ENCODE measurements at regions not wholly inside any gene's neighbourhood (a gene's known extent, or its start where the extent isn't known, plus 50 kb on each side); places are given as distances from the start of the nearest gene placed in this dataset.

DNA sequence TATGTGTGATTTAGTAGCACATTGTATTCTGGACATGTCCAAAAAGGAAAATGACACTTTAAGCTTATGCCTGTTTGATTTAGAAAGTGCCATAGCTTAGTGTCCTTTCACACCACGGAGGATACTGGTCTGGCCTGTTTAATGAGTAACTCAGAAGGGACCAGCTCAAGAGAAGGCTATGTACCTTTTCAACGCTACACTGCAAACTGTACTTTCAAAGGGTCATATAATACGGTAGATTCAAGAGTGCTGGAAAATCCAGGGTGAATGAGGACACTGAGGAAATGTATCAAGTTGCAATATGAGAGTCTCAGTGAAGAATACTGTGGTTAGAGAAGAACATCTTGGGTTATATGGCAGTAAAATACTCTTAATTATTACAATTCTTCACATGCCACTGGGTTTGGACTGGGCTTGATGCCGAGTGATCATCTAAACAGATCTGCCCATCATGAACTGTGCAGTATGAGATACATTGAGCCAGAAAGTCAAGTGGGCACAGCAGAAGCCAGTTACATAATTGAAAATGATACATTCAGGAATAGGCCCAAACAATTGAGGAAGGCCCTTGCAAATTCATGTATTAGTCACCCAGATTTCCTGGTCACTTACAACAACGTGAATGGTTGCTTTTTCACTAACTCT, 1211.5 kb upstream of the CDH9 start:
- Histone ChIP-seq H2BK120ac (replicated peaks; ENCODE audit: low read depth, low read length) (no peak overlapping the region), H4K5ac (ENCODE audit: insufficient read length, low read depth, low read length) (no peak overlapping the region), H4K91ac (replicated peaks; ENCODE audit: insufficient read length, low read length) (no peak overlapping the region), H3K14ac (ENCODE audit: insufficient read length) (no peak overlapping the region), H3K18ac (ENCODE audit: extremely low read depth, low read length) (no peak overlapping the region), H3K79me1 (ENCODE audit: low read depth, low read length) (no peaks in the 10 kb centered on the region), H3K4ac (replicated peaks; ENCODE audit: insufficient read length, low read depth, low read length) (no peak overlapping the region), H3K27me3 (replicated peaks in 1 of 4; ENCODE audit: control insufficient read depth in 3 of 4, extremely low read depth in 1 of 4, insufficient read depth in 3 of 4, low read length in 3 of 4) (no peaks in the 10 kb centered on the region), H2AFZ (ENCODE audit: low read length) (no peak overlapping the region), H3K4me1 (replicated peaks in 1 of 4; ENCODE audit: control insufficient read depth in 3 of 4, insufficient read depth in 4 of 4, low read length in 3 of 4) (no peaks in the 10 kb centered on the region), H3K9ac (replicated peaks in 1 of 4; ENCODE audit: extremely low read depth in 1 of 4, low read depth in 3 of 4, low read length in 3 of 4) (no peak overlapping the region), H2BK20ac (ENCODE audit: low read length) (no peak overlapping the region), H3K23me2 (ENCODE audit: low read depth, low read length) (no peaks in the 10 kb centered on the region), H4K20me1 (replicated peaks in 1 of 2; ENCODE audit: control insufficient read depth in 1 of 2, insufficient read depth in 2 of 2, low read length in 2 of 2) (no peaks in the 10 kb centered on the region), H3K4me3 (ENCODE audit: extremely low read depth in 1 of 4, insufficient read depth in 2 of 4, low read depth in 3 of 4, low read length in 4 of 4) (no peak overlapping the region), H3K4me2 (ENCODE audit: insufficient read depth in 1 of 2, low read depth in 2 of 2, low read length in 2 of 2) (no peak overlapping the region), H3K79me2 (ENCODE audit: control insufficient read depth in 1 of 2, insufficient read depth in 2 of 2, low read length in 2 of 2) (no peaks in the 10 kb centered on the region), H3K36me3 (ENCODE audit: control insufficient read depth in 2 of 4, insufficient read depth in 4 of 4, low read length in 3 of 4) (no peaks in the 10 kb centered on the region), H3K23ac (ENCODE audit: insufficient read length) (no peak overlapping the region), H3K56ac (replicated peaks; ENCODE audit: insufficient read length, low read depth, low read length) (no peak overlapping the region), H2AK5ac (ENCODE audit: low read depth, low read length) (no peak overlapping the region), H2BK15ac (ENCODE audit: low read length) (no peak overlapping the region), H2BK12ac (ENCODE audit: low read depth, low read length) (no peak overlapping the region), H4K8ac (ENCODE audit: extremely low read depth, insufficient read depth, low read length) (no peak overlapping the region), H2BK5ac (ENCODE audit: low read depth, low read length) (no peak overlapping the region), H3K27ac (ENCODE audit: low read depth, low read length) (no peak overlapping the region), H3K9me3 (ENCODE audit: insufficient read depth in 2 of 2, low read depth in 1 of 2, low read length in 1 of 2) (no peaks in the 10 kb centered on the region)
- ChIA-PET POLR2A (ENCODE audit: partially characterized antibody) (no interaction called here), CTCF (ENCODE audit: partially characterized antibody) (no interaction called here)
- WGBS, 2 experiments (ENCODE audit: extremely low coverage in 1 of 2, insufficient coverage in 1 of 2, insufficient read length in 1 of 2, insufficient replicate concordance in 2 of 2, low coverage in 1 of 2, low lambda C conversion rate in 2 of 2, missing lambda C conversion rate in 1 of 2) = 96% methylated on average over 5 of the region's 5 CpGs; no CpG with 5 or more reads in 1 of the 2 experiments
- FAIRE-seq = no peak
- DNase-seq (ENCODE audit: low read depth in 1 of 2, low spot score in 2 of 2) = no peak
- TF ChIP-seq, protein P1, sequence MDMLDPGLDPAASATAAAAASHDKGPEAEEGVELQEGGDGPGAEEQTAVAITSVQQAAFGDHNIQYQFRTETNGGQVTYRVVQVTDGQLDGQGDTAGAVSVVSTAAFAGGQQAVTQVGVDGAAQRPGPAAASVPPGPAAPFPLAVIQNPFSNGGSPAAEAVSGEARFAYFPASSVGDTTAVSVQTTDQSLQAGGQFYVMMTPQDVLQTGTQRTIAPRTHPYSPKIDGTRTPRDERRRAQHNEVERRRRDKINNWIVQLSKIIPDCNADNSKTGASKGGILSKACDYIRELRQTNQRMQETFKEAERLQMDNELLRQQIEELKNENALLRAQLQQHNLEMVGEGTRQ (IDR thresholded peaks at IDR 0.05; ENCODE audit: low read length) = no peak
- TF ChIP-seq SP1 (IDR thresholded peaks at IDR 0.05; ENCODE audit: low read depth, low read length) = no peak
- TF ChIP-seq MAFK (IDR thresholded peaks at IDR 0.05; ENCODE audit: low read depth, low read length) = no peak
- TF ChIP-seq KDM4A (IDR thresholded peaks at IDR 0.05; ENCODE audit: low read depth, low read length, severe bottlenecking) = no peak
- TF ChIP-seq, protein P2, sequence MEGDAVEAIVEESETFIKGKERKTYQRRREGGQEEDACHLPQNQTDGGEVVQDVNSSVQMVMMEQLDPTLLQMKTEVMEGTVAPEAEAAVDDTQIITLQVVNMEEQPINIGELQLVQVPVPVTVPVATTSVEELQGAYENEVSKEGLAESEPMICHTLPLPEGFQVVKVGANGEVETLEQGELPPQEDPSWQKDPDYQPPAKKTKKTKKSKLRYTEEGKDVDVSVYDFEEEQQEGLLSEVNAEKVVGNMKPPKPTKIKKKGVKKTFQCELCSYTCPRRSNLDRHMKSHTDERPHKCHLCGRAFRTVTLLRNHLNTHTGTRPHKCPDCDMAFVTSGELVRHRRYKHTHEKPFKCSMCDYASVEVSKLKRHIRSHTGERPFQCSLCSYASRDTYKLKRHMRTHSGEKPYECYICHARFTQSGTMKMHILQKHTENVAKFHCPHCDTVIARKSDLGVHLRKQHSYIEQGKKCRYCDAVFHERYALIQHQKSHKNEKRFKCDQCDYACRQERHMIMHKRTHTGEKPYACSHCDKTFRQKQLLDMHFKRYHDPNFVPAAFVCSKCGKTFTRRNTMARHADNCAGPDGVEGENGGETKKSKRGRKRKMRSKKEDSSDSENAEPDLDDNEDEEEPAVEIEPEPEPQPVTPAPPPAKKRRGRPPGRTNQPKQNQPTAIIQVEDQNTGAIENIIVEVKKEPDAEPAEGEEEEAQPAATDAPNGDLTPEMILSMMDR (IDR thresholded peaks at IDR 0.05; ENCODE audit: control extremely low read depth in 1 of 3, insufficient read depth in 1 of 3, low read depth in 1 of 3, low read length in 3 of 3) = no peak
- TF ChIP-seq FOSL1 (IDR thresholded peaks at IDR 0.05; ENCODE audit: insufficient read depth, low read depth, low read length) = no peak
- no peak for TF ChIP-seq RAD21 (IDR thresholded peaks at IDR 0.05 in 1 of 2, conservative IDR thresholded peaks at IDR 0.05 in 1 of 2; ENCODE audit: low read depth in 2 of 2, low read length in 2 of 2)
- no peak for TF ChIP-seq SAP30 (IDR thresholded peaks at IDR 0.05; ENCODE audit: insufficient read depth, insufficient replicate concordance, low read length)
- TF ChIP-seq SIX5 (IDR thresholded peaks at IDR 0.05; ENCODE audit: low read depth, low read length) = no peak
- TF ChIP-seq SUZ12 (IDR thresholded peaks at IDR 0.05; ENCODE audit: low read length) = no peak

Measured in H1 (cell line).